ENCODE measurements at regions not wholly inside any gene's neighbourhood (a gene's known extent, or its start where the extent isn't known, plus 50 kb on each side); places are given as distances from the start of the nearest gene placed in this dataset.
A peak's percentile ranks its signal among the peaks of the same experiment; 100 is the strongest.

DNA sequence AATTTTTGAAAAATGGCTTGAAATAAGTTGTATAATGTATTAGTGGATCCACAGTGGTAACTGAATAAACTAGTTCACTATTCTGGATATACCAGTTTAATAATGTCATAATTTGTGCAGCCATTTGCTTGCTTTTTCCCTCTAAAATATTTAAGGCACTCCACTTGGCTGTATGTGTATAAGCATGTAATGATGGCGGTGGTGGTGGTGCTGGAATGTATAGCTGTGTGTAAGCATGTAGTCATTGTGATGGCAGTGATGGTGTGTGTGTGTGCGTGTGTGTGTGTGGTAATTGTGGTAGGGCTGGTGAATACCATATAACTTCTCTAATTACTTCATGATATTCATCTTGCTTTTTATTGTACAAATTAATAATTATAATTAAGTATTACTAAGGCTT, 89.2 kb upstream of the HIVEP1 start:
- no peaks in the 10 kb centered on the region for H3K79me2 ChIP-seq
- no peaks in the 10 kb centered on the region for H3K36me3 ChIP-seq (ENCODE audit: control insufficient read depth, insufficient read depth, low read length)
- no peak overlapping the region for H3K4me2 ChIP-seq (ENCODE audit: low read length)
- H3K4me3 ChIP-seq (ENCODE audit: low read depth, low read length) = no peak overlapping the region
- TF ChIP-seq, protein P1, sequence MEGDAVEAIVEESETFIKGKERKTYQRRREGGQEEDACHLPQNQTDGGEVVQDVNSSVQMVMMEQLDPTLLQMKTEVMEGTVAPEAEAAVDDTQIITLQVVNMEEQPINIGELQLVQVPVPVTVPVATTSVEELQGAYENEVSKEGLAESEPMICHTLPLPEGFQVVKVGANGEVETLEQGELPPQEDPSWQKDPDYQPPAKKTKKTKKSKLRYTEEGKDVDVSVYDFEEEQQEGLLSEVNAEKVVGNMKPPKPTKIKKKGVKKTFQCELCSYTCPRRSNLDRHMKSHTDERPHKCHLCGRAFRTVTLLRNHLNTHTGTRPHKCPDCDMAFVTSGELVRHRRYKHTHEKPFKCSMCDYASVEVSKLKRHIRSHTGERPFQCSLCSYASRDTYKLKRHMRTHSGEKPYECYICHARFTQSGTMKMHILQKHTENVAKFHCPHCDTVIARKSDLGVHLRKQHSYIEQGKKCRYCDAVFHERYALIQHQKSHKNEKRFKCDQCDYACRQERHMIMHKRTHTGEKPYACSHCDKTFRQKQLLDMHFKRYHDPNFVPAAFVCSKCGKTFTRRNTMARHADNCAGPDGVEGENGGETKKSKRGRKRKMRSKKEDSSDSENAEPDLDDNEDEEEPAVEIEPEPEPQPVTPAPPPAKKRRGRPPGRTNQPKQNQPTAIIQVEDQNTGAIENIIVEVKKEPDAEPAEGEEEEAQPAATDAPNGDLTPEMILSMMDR (IDR thresholded peaks at IDR 0.05) = no peak
- no peak overlapping the region for H3K27ac ChIP-seq
- no peak overlapping the region for H3K9ac ChIP-seq
- no peaks in the 10 kb centered on the region for H3K9me3 ChIP-seq (ENCODE audit: control insufficient read depth, low read length)
- H3K4me1 ChIP-seq = peaks cover 7% of the 10 kb centered on the region
- no peak overlapping the region for H2AFZ ChIP-seq
- no peaks in the 10 kb centered on the region for H3K27me3 ChIP-seq (ENCODE audit: control insufficient read depth, insufficient read depth, low read length)

DNA sequence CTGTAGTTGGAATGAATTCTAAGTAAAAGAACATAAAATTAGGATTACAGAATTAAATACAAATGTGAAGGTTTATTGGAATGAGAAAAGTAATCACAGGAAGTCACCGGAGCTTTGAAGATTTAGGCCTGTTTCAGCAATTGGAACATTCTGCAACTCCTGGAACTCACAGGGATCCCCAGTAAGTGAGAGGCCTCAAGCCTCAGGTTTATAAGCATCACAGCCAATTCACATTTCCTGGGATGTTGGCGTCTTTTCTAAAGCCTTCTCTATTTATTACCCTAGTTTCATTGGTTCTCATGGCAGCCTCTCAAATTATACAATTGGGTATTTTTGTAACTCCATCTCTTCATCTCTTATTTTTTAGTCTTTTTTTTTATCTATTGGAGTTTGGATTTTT, 90.4 kb upstream of the HIVEP1 start:
- TF ChIP-seq, protein P1 (IDR thresholded peaks at IDR 0.05) = no peak
- Histone ChIP-seq H3K4me1 (peaks cover 7% of the 10 kb centered on the region), H3K36me3 (ENCODE audit: control insufficient read depth, insufficient read depth, low read length) (no peaks in the 10 kb centered on the region), H3K9me3 (ENCODE audit: control insufficient read depth, low read length) (no peaks in the 10 kb centered on the region), H3K4me2 (ENCODE audit: low read length) (no peak overlapping the region), H3K9ac (no peak overlapping the region), H3K27me3 (ENCODE audit: control insufficient read depth, insufficient read depth, low read length) (no peaks in the 10 kb centered on the region), H3K4me3 (ENCODE audit: low read depth, low read length) (no peak overlapping the region), H3K27ac (no peak overlapping the region), H2AFZ (no peak overlapping the region), H3K79me2 (no peaks in the 10 kb centered on the region)

DNA sequence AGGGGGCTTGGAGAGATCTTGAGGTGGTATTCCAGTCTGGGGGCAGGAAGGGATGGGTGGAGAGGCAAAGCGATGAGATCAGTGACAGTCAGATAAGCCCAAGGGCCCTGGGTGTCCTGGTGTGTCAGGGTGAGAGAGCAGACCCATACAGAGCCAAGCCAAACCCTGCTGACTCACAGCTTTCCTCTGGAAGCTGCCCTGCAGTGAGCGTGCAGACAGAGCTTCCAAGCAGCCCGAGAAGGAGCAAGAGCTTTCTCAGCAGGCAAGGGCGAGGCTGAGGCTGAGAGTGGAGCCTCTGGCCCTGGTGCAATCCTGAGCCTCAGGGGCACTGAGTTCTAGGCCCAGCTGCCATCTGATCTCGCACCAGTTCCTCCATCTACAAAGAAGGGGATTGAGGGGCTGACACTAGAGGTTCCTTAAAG, 91.1 kb upstream of the HIVEP1 start:
- H3K9ac ChIP-seq = no peak overlapping the region

DNA sequence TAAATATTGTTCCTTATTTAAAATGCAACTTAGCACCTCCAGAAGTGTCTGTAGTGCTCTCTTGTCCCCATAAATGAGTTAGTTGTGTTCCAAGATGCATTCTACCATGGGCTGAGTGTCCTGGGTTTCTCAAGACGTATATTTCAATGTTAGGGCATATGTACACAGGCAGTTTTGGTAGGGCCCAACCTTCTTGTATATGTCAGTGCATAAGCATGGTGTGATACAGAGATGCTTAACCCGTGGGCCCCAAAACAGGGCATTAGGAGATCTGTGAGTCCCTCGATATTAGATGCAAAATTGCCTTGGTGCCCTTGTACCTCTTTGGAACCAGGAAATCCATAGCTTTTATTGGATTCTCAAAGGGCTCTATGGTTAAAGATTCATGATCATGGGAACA, 91.5 kb upstream of the HIVEP1 start:
- Histone ChIP-seq H3K4me1 (peaks cover 4% of the 10 kb centered on the region), H3K9me3 (ENCODE audit: control insufficient read depth, low read length) (no peaks in the 10 kb centered on the region), H3K27ac (no peak overlapping the region), H3K9ac (no peak overlapping the region), H3K4me2 (ENCODE audit: low read length) (no peak overlapping the region), H2AFZ (peak overlapping the region; percentile 81), H3K36me3 (ENCODE audit: control insufficient read depth, insufficient read depth, low read length) (no peaks in the 10 kb centered on the region), H3K79me2 (no peaks in the 10 kb centered on the region), H3K27me3 (ENCODE audit: control insufficient read depth, insufficient read depth, low read length) (no peaks in the 10 kb centered on the region), H3K4me3 (ENCODE audit: low read depth, low read length) (no peak overlapping the region)
- TF ChIP-seq, protein P1 (IDR thresholded peaks at IDR 0.05) = no peak

More for the DNA sequence above, 91.1 kb upstream of the HIVEP1 start:
- Histone ChIP-seq H3K4me3 (ENCODE audit: low read depth, low read length) (no peak overlapping the region), H3K4me2 (ENCODE audit: low read length) (no peak overlapping the region), H3K36me3 (ENCODE audit: control insufficient read depth, insufficient read depth, low read length) (no peaks in the 10 kb centered on the region), H3K79me2 (no peaks in the 10 kb centered on the region), H3K27ac (no peak overlapping the region), H3K4me1 (peaks cover 7% of the 10 kb centered on the region), H3K27me3 (ENCODE audit: control insufficient read depth, insufficient read depth, low read length) (no peaks in the 10 kb centered on the region), H2AFZ (peak overlapping the region; percentile 81), H3K9me3 (ENCODE audit: control insufficient read depth, low read length) (no peaks in the 10 kb centered on the region)
- TF ChIP-seq, protein P1 (IDR thresholded peaks at IDR 0.05) = no peak

DNA sequence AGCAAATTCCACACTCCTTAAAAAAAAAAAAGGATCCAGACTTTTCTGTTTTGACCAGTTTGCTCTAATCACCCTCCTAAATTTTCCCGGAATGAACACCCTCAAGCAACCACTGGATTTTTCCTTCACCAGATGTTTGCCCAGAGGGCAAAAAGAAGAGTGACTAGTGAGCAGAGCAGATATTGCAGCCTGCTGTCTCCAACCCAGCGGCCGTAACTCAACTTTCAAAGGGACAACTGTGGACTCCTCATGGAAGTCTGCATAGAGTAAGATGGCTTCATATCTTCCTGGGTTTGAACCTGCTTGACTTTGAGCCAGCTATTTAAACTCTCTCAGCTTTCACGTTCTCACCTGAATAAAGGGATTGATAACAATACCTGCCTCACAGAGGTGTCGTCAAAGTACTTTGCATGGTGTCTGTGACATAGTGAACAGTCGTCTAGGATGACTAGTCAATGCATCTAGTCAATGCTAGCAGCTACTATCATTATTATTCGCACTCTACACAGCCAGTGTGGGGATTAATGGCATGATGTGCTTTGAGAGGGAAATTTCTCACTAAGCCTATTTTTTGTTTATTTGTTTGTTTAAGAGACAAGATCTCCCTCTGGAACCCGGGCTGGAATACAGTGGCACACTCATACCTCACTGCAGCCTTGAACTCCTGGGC, 92.2 kb upstream of the HIVEP1 start:
- H3K4me2 ChIP-seq (ENCODE audit: low read length) = no peak overlapping the region
- no peak overlapping the region for H2AFZ ChIP-seq
- H3K9me3 ChIP-seq (ENCODE audit: control insufficient read depth, low read length) = no peaks in the 10 kb centered on the region
- H3K4me3 ChIP-seq (ENCODE audit: low read depth, low read length) = no peak overlapping the region
- H3K27ac ChIP-seq = no peak overlapping the region
- TF ChIP-seq, protein P1 (IDR thresholded peaks at IDR 0.05) = no peak
- H3K36me3 ChIP-seq (ENCODE audit: control insufficient read depth, insufficient read depth, low read length) = no peaks in the 10 kb centered on the region
- H3K9ac ChIP-seq = no peak overlapping the region
- H3K4me1 ChIP-seq = peaks cover 4% of the 10 kb centered on the region
- no peaks in the 10 kb centered on the region for H3K27me3 ChIP-seq (ENCODE audit: control insufficient read depth, insufficient read depth, low read length)
- no peaks in the 10 kb centered on the region for H3K79me2 ChIP-seq

Measured in parathyroid adenoma (tissue), 2 donors.